HG02798 (cell line): ENCODE measurements at regions not wholly inside any gene's neighbourhood (a gene's known extent, or its start where the extent isn't known, plus 50 kb on each side); places are given as distances from the start of the nearest gene placed in this dataset.

Experiments used
- ATAC-seq: cut with Tn5 transposase; IDR thresholded peaks from one replicate; pipeline ENCODE4 v1.9.1; 2021; ENCODE audit warnings: mild to moderate bottlenecking; ENCODE audit not compliant: unreplicated experiment, poor library complexity

DNA sequence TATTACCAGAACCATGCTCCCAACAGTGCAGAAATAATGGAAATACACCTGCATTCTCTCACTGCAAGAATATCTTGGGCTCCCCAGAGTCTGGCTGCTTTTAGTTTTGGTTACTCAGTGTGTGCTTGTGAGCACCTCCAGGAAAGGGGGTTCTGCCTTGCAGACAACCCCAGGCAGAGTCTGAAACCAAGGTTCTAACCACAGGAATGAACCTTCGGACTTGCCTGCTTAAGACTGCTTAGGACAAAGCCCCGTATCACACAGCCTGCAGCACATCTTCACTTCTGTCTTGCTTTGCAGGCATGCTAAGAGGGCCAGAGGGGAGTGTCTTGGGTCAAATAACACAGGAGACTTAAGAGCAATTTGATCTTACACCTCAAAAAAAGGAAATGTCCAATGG, 94.8 kb upstream of the SPATA31C2 start:
- no peak for ATAC-seq

DNA sequence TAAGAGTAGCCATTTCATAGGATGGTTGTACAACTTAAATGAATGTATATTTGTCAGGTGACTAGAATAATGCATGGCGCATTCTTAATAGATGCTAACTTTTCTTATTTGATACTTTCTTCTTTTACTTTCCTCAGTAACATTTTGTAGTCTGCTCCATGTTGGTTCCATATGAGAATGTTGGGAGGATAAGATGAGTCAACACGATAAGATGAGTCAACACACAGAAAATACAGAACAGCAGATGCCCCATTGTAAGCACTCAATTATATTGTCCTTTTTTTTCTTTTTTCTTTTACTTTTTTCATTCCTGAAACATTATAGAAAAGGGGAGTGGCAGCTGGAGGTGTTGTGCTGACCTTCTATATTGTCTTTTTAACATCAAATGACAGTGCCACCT, 92.3 kb upstream of the SPATA31C2 start:
- no peak for ATAC-seq

GRCh38 chr9:88229434-88229833, 91.2 kb upstream of the SPATA31C2 start:
- no peak for ATAC-seq

- no peak for ATAC-seq
Measured at GRCh38 chr9:88224938-88225337, 86.7 kb upstream of the SPATA31C2 start.

GRCh38 chr9:88221105-88221504, 82.8 kb upstream of the SPATA31C2 start:
- ATAC-seq, result no peak

- no peak for ATAC-seq
Measured at GRCh38 chr9:88220652-88221051, 82.4 kb upstream of the SPATA31C2 start.

GRCh38 chr9:88219601-88220000, 81.3 kb upstream of the SPATA31C2 start:
- ATAC-seq, result no peak

GRCh38 chr9:88218726-88219125, 80.5 kb upstream of the SPATA31C2 start:
- ATAC-seq, result no peak

DNA sequence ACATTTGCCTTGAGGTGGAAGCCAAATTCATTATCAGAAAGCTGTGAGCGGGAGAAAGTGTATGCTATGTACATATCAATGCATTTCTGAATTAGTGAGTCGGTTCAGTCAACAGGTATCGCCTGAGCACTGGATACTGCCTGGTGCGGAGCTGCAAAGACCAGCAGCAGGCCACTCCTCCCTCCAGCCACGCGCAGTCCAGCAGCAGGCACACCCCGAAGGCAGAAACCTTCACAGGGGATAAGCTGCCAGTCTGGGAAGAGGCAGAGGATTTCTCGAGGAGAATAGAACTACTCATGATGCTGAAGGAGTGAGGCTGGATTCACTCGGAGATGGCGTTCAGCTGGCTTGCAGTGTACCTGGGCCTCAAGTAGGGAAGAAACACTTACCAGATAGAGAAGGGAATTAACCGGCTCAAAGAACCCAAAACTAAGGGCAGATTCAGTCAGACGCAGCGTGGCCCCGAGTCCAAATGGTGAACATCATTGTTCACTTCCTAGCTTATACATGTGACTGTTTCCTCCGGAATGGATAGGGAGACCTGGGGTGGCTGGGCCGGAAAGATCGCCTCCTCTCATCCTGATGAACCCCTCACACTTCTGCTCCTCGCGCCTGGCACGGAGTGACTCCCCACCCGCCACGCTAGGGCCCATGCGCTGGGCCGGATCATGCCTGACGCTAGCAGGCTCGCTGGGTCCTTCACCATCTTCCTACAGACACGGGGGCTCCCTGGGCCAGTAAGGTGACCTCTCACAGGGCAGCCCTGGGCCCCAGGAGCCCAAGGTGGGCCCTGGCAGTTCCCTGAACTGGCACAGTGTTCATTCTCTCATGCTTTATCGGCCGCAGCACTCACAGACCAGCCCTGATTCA, 78.1 kb upstream of the SPATA31C2 start:
- no peak for ATAC-seq

- no peak for ATAC-seq
Measured at GRCh38 chr9:88215196-88216125, 77.2 kb upstream of the SPATA31C2 start.

GRCh38 chr9:88202321-88202720, 64.0 kb upstream of the SPATA31C2 start:
- ATAC-seq, result no peak

DNA sequence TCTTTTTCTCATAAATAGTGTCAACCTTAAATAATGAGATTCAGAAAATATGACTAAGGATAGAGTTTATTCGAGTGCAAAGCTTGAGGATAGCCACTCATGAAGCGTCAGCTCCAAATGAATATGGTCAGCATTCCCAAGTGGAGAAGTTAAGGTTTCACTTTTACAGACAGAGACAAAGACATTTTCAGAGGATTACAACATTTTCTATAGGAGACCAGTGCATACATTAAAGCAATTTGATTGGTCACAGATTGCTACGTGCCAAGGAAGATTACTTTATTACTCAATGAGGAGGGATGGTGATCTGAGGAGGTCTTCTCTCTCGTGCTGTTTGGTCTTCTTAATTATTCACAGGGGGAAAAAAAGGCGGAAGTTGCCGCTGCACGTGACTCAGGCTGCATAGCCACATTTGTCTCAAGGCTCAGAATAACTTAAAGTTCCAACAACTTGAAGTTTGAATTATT, 60.1 kb upstream of the SPATA31C2 start:
- ATAC-seq, result no peak

DNA sequence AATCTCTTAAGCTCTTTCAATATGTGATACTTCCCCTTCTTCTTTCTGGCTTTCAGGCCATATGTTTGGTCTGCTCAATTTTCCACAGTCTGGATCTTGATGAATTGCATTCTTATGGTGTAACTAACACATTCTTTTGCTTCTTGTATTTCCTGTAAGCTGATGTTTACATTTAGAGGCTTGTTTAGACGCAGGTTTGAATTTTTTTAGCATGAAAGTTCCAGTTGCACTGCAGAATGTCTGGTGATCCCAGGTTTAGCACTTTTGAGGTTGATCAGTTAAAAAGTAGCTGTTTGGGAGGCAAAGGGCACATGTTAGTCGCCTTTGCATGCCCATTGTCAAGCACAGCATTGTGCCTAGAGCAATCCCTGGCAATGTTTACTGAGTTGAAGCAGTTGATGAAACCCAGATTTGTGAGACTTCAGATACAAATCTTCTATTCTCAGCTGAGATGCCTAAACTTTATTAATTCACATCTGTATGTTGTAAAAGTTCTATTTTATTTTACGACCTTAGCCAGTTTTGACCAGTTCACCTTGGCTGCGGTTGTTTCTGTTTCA, 59.6 kb upstream of the SPATA31C2 start:
- ATAC-seq, result no peak

GRCh38 chr9:88197016-88197415, 58.7 kb upstream of the SPATA31C2 start:
- ATAC-seq, result no peak

DNA sequence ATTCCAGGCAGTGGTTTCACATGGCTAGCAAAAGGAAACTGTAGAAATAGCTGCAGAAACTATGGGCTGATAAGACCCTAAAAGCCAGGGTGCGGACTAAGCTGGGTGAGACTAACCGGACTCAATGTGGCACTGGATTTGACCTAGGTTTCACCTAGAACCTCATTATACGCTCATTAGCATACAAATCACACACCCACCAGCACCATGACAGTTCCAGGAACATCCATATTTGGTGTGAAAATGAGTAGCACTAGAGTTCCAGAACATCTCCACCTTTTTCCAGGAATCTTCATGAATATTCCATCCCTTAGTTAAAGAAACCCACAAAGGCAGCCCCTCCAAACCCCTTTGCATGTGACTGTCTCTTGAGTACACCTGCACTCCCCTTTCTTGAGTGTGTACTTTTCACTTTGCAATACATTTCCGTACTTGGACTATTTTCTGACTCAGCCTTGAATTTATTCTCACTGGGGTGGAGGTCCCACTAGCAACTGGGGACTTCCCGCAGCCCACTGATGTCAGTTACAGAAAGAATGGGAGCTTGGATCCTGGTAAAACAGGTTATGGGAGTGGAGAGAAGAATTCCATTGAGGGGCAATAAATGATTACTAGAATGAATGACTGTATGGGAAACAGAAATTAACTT, 58.0 kb upstream of the SPATA31C2 start:
- no peak for ATAC-seq

DNA sequence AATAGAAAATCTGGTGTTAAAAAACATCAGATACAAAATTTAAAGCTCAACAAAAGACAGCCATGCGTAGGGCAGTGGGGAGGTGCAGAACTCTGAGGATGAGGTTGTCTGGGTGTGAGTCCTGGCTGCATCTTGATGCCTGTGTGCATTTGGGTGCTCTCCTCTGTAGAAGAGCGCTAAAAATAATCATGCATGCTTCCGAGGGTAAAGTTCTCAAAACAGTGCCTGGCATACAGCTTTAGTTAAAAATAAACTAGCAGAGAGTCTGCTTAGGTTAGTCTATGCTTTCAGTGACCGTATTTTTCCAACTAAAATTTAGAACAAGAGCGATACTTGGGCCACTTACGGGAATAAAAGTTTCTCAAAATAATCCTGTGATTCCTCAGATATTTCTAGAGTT, 55.5 kb upstream of the SPATA31C2 start:
- no peak for ATAC-seq

DNA sequence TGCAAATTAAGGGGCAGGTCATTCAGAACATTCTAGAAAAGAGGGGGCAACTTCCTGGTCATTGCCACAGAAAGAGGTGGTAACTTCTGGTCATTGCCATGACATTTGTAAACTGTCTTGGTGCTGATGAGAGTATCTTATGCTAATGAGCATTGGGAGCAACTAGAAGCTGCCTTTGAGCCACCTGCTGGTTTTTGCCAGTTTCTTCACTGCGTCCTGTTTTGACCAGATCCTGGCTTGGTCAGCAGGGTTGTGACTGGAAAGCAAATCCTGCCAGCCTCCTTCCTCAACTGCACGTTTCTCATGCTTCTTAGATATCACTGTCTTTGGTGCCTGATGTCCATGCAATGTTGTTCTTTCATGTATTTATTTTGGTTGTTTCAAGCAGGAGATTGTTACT, 53.2 kb upstream of the SPATA31C2 start:
- no peak for ATAC-seq

GRCh38 chr9:88189371-88189770, 51.1 kb upstream of the SPATA31C2 start:
- no peak for ATAC-seq
